ENCODE measurements at regions not wholly inside any gene's neighbourhood (a gene's known extent, or its start where the extent isn't known, plus 50 kb on each side); places are given as distances from the start of the nearest gene placed in this dataset.

- TF ChIP-seq FOXM1 (IDR thresholded peaks at IDR 0.05; ENCODE audit: borderline replicate concordance, low read depth), result no peak
- no peak for TF ChIP-seq CREB1 (IDR thresholded peaks at IDR 0.05; ENCODE audit: low read depth)
- TF ChIP-seq CEBPB (IDR thresholded peaks at IDR 0.05), result no peak
- TF ChIP-seq, protein P1, sequence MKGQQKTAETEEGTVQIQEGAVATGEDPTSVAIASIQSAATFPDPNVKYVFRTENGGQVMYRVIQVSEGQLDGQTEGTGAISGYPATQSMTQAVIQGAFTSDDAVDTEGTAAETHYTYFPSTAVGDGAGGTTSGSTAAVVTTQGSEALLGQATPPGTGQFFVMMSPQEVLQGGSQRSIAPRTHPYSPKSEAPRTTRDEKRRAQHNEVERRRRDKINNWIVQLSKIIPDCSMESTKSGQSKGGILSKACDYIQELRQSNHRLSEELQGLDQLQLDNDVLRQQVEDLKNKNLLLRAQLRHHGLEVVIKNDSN (IDR thresholded peaks at IDR 0.05), result no peak
- no peak for TF ChIP-seq EP300 (IDR thresholded peaks at IDR 0.05; ENCODE audit: borderline replicate concordance)
- no peak for TF ChIP-seq EGR1 (IDR thresholded peaks at IDR 0.05)
- TF ChIP-seq, protein P2, sequence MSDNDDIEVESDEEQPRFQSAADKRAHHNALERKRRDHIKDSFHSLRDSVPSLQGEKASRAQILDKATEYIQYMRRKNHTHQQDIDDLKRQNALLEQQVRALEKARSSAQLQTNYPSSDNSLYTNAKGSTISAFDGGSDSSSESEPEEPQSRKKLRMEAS (IDR thresholded peaks at IDR 0.05), result no peak
- TF ChIP-seq NFIC (IDR thresholded peaks at IDR 0.05), result no peak
- no peak for TF ChIP-seq YY1 (IDR thresholded peaks at IDR 0.05; ENCODE audit: low read depth)
- TF ChIP-seq, protein P3, sequence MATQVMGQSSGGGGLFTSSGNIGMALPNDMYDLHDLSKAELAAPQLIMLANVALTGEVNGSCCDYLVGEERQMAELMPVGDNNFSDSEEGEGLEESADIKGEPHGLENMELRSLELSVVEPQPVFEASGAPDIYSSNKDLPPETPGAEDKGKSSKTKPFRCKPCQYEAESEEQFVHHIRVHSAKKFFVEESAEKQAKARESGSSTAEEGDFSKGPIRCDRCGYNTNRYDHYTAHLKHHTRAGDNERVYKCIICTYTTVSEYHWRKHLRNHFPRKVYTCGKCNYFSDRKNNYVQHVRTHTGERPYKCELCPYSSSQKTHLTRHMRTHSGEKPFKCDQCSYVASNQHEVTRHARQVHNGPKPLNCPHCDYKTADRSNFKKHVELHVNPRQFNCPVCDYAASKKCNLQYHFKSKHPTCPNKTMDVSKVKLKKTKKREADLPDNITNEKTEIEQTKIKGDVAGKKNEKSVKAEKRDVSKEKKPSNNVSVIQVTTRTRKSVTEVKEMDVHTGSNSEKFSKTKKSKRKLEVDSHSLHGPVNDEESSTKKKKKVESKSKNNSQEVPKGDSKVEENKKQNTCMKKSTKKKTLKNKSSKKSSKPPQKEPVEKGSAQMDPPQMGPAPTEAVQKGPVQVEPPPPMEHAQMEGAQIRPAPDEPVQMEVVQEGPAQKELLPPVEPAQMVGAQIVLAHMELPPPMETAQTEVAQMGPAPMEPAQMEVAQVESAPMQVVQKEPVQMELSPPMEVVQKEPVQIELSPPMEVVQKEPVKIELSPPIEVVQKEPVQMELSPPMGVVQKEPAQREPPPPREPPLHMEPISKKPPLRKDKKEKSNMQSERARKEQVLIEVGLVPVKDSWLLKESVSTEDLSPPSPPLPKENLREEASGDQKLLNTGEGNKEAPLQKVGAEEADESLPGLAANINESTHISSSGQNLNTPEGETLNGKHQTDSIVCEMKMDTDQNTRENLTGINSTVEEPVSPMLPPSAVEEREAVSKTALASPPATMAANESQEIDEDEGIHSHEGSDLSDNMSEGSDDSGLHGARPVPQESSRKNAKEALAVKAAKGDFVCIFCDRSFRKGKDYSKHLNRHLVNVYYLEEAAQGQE (IDR thresholded peaks at IDR 0.05; ENCODE audit: low read depth), result no peak
- no peak for TF ChIP-seq TCF12 (IDR thresholded peaks at IDR 0.05; ENCODE audit: low read depth)
- TF ChIP-seq TEAD4 (IDR thresholded peaks at IDR 0.05), result no peak
- TF ChIP-seq RAD21 (IDR thresholded peaks at IDR 0.05; ENCODE audit: low read depth), result no peak
- no peak for TF ChIP-seq ZBTB7A (IDR thresholded peaks at IDR 0.05; ENCODE audit: low read depth)
- no peak for TF ChIP-seq TAF1 (IDR thresholded peaks at IDR 0.05; ENCODE audit: low read depth)
These were observed 362.6 kb upstream of the SMC2 start for GRCh38 chr9:103731541-103731940.

DNA sequence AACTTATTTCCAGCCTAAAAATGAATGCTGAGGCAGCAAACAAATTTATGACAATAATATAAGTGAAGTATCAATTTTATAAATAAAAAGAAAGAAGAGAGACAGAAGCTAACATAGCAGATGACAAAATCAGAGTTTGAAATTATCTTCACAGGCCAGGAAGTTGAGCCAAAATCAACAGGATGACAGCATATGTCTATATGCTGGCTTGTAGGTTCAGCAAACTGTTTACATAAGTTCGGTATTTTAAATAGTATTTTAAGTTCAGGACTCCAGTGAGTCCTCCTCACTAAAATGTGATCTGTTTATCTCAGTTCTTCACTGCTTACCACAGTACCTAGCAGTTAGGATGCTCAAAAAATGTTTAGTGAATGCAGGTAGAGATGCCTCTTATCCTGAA, 359.6 kb upstream of the SMC2 start:
- TF ChIP-seq TAF1 (IDR thresholded peaks at IDR 0.05; ENCODE audit: low read depth) (no peak), YY1 (IDR thresholded peaks at IDR 0.05; ENCODE audit: low read depth) (no peak), RAD21 (IDR thresholded peaks at IDR 0.05; ENCODE audit: low read depth) (no peak), FOXM1 (IDR thresholded peaks at IDR 0.05; ENCODE audit: borderline replicate concordance, low read depth) (no peak), ZBTB7A (IDR thresholded peaks at IDR 0.05; ENCODE audit: low read depth) (no peak), EGR1 (IDR thresholded peaks at IDR 0.05) (no peak), CREB1 (IDR thresholded peaks at IDR 0.05; ENCODE audit: low read depth) (no peak), EP300 (IDR thresholded peaks at IDR 0.05; ENCODE audit: borderline replicate concordance) (no peak), CEBPB (IDR thresholded peaks at IDR 0.05) (no peak)
- TF ChIP-seq, protein P2 (IDR thresholded peaks at IDR 0.05), result no peak
- TF ChIP-seq, protein P3 (IDR thresholded peaks at IDR 0.05; ENCODE audit: low read depth), result no peak

- TF ChIP-seq YY1 (IDR thresholded peaks at IDR 0.05; ENCODE audit: low read depth) (no peak), NFIC (IDR thresholded peaks at IDR 0.05) (no peak), EP300 (IDR thresholded peaks at IDR 0.05; ENCODE audit: borderline replicate concordance) (no peak), CEBPB (IDR thresholded peaks at IDR 0.05) (no peak), EGR1 (IDR thresholded peaks at IDR 0.05) (no peak), TCF12 (IDR thresholded peaks at IDR 0.05; ENCODE audit: low read depth) (no peak), TEAD4 (IDR thresholded peaks at IDR 0.05) (no peak), TAF1 (IDR thresholded peaks at IDR 0.05; ENCODE audit: low read depth) (no peak), CREB1 (IDR thresholded peaks at IDR 0.05; ENCODE audit: low read depth) (no peak), RAD21 (IDR thresholded peaks at IDR 0.05; ENCODE audit: low read depth) (no peak), FOXM1 (IDR thresholded peaks at IDR 0.05; ENCODE audit: borderline replicate concordance, low read depth) (no peak), ZBTB7A (IDR thresholded peaks at IDR 0.05; ENCODE audit: low read depth) (no peak)
- TF ChIP-seq, protein P2 (IDR thresholded peaks at IDR 0.05), result no peak
- TF ChIP-seq, protein P1 (IDR thresholded peaks at IDR 0.05), result no peak
- TF ChIP-seq, protein P3 (IDR thresholded peaks at IDR 0.05; ENCODE audit: low read depth), result no peak
These were observed 338.7 kb upstream of the SMC2 start for GRCh38 chr9:103755441-103755840.

DNA sequence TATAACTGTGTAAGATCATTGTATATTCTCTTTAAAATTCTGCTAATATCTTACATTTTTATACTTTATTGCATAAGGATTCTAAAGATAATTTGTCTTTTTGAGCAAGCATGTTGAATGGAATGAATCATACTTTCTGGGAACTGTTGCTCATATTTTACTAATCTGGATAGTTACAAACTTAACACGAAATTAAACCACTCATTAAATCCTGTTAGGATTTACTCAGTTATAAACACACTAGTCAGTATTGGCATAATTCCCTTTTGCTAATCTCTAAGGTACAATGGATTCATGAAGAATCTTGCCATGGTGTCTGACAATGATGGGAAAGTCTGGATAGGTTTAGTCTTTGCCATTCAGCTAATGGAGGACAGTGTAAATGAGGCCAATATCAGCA, 338.1 kb upstream of the SMC2 start:
- no peak for TF ChIP-seq TAF1 (IDR thresholded peaks at IDR 0.05; ENCODE audit: low read depth)
- TF ChIP-seq, protein P3 (IDR thresholded peaks at IDR 0.05; ENCODE audit: low read depth), result no peak
- TF ChIP-seq RAD21 (IDR thresholded peaks at IDR 0.05; ENCODE audit: low read depth), result no peak
- TF ChIP-seq CEBPB (IDR thresholded peaks at IDR 0.05), result no peak
